ENCODE measurements at regions not wholly inside any gene's neighbourhood (a gene's known extent, or its start where the extent isn't known, plus 50 kb on each side); places are given as distances from the start of the nearest gene placed in this dataset.
A peak's percentile ranks its signal among the peaks of the same experiment; 100 is the strongest.

DNA sequence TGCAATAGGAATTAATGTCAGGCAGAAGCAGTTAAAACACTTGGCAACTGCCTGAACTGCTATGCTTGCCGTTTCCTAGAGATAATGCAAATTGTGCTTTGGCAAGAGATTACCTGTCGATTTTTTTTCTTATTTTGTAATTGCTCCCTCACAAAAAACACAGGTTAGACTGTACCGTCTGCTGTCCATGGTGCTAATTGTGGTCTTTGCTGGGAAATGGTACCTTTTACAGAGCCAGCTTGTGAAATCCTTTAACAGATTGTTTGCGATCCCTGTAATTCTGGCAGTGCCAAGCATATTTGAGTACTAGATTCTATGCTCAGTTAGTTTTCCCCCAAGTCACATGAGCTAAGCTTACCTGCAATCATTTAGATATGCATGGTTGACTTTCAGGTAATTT is 2125.8 kb upstream of the WWC1 start:
- ATAC-seq (ENCODE audit: low read depth): 0 out of 3 replicates have a peak, but pooled peaks have one; percentile 31
- TF ChIP-seq CTCF (IDR thresholded peaks at IDR 0.05; ENCODE audit: poor library complexity, severe bottlenecking): no peak

DNA sequence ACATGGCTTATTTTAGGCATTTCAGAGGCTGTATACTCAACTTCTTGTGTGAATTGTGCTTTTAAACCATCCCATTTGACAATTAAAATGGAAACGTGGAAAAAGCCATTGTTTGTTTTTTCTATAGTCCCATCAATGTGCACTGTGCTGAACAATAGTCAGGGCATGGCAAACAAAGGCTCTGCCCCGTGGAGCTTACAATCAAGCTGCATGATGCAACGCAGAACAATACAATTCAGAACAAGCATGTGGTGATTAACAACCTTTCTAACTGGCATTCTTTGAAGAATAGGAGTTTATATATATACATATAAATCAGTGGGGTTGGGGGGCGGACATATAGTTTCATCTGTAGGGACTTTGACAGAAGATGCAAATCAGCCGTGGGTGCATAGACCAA is 2125.4 kb upstream of the WWC1 start:
- H3K9me3 ChIP-seq (ENCODE audit: severe bottlenecking): no peaks in the 10 kb centered on the region
- H3K36me3 ChIP-seq (ENCODE audit: low read depth): no peaks in the 10 kb centered on the region
- ATAC-seq (ENCODE audit: low read depth) (no peak), DNase-seq (ENCODE audit: low spot score) (no peak)
- no peak overlapping the region for H3K27ac ChIP-seq (ENCODE audit: poor library complexity, severe bottlenecking)
- H3K4me1 ChIP-seq (ENCODE audit: insufficient read depth, poor library complexity, severe bottlenecking): no peaks in the 10 kb centered on the region
- no peak for TF ChIP-seq CTCF (IDR thresholded peaks at IDR 0.05; ENCODE audit: poor library complexity, severe bottlenecking)
- H3K27me3 ChIP-seq (ENCODE audit: insufficient read depth, poor library complexity, severe bottlenecking): no peaks in the 10 kb centered on the region
- no peak overlapping the region for H3K4me3 ChIP-seq (ENCODE audit: severe bottlenecking)

More for the DNA sequence above, 2125.8 kb upstream of the WWC1 start:
- no peaks in the 10 kb centered on the region for H3K27me3 ChIP-seq (ENCODE audit: insufficient read depth, poor library complexity, severe bottlenecking)
- H3K9me3 ChIP-seq (ENCODE audit: severe bottlenecking): no peaks in the 10 kb centered on the region
- no peaks in the 10 kb centered on the region for H3K4me1 ChIP-seq (ENCODE audit: insufficient read depth, poor library complexity, severe bottlenecking)
- no peak overlapping the region for H3K27ac ChIP-seq (ENCODE audit: poor library complexity, severe bottlenecking)
- H3K36me3 ChIP-seq (ENCODE audit: low read depth): no peaks in the 10 kb centered on the region
- no peak for DNase-seq (ENCODE audit: low spot score)
- H3K4me3 ChIP-seq (ENCODE audit: severe bottlenecking): no peak overlapping the region

DNA sequence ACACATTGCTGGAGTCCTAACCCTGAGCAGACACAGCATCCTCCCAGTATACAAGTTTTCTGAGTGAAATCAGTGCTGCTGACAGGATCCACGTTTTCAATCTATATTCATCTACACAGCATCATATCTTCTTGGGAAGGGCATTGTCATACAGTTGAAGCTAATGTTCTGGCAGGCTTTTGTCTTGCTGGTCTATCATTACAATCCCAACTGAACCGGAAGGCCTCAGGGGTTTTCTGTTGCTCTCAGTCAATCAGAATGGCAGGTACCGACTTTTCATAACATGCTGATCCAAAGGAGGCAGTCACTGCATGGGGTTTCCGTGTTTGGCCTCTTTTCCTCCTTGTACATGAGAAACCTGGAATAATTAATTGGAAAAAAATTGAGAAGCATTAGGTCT is 2118.8 kb upstream of the WWC1 start:
- Histone ChIP-seq H3K9me3 (ENCODE audit: severe bottlenecking) (no peaks in the 10 kb centered on the region), H3K4me3 (ENCODE audit: severe bottlenecking) (no peak overlapping the region), H3K27ac (ENCODE audit: poor library complexity, severe bottlenecking) (no peak overlapping the region), H3K4me1 (ENCODE audit: insufficient read depth, poor library complexity, severe bottlenecking) (no peaks in the 10 kb centered on the region), H3K27me3 (ENCODE audit: insufficient read depth, poor library complexity, severe bottlenecking) (no peaks in the 10 kb centered on the region), H3K36me3 (ENCODE audit: low read depth) (no peaks in the 10 kb centered on the region)
- no peak for TF ChIP-seq CTCF (IDR thresholded peaks at IDR 0.05; ENCODE audit: poor library complexity, severe bottlenecking)
- ATAC-seq (ENCODE audit: low read depth) (no peak), DNase-seq (ENCODE audit: low spot score) (no peak)

DNA sequence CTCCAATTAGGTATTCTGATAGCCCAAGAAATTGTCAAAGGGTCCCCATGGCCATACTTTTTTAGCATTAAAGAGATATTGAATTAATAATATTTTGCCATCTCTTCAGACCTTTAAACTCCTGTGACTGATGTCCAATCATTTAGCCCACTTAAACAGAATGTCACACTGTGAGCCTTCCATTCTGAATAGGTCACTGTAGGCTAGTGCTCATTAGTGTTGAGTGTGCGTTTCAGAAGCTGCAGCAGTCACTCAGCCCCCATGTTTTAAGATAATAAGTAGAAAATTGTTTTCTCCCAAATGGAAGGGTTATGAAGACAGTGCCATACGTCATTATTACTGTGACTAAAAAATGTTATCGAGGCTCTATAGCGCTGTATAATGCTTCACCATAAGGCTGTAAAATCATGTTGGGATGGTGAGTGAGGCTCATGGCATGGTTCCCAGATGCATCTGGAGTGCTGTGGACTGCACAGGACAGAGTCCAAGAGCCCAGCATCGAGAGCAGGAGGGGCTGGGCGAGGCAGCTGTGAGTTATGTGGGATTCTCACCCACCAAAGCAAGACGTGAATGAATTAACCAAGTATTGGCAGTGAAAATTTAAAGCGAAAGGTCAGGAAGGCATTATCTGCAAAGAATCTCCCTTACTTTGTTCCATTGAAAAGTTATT is 2112.9 kb upstream of the WWC1 start:
- H3K27me3 ChIP-seq (ENCODE audit: insufficient read depth, poor library complexity, severe bottlenecking): no peaks in the 10 kb centered on the region
- H3K36me3 ChIP-seq (ENCODE audit: low read depth): no peaks in the 10 kb centered on the region
- no peaks in the 10 kb centered on the region for H3K4me1 ChIP-seq (ENCODE audit: insufficient read depth, poor library complexity, severe bottlenecking)
- DNase-seq (ENCODE audit: low spot score) (no peak), ATAC-seq (ENCODE audit: low read depth) (no peak)
- no peaks in the 10 kb centered on the region for H3K9me3 ChIP-seq (ENCODE audit: severe bottlenecking)
- no peak overlapping the region for H3K4me3 ChIP-seq (ENCODE audit: severe bottlenecking)
- TF ChIP-seq CTCF (IDR thresholded peaks at IDR 0.05; ENCODE audit: poor library complexity, severe bottlenecking): no peak
- no peak overlapping the region for H3K27ac ChIP-seq (ENCODE audit: poor library complexity, severe bottlenecking)

DNA sequence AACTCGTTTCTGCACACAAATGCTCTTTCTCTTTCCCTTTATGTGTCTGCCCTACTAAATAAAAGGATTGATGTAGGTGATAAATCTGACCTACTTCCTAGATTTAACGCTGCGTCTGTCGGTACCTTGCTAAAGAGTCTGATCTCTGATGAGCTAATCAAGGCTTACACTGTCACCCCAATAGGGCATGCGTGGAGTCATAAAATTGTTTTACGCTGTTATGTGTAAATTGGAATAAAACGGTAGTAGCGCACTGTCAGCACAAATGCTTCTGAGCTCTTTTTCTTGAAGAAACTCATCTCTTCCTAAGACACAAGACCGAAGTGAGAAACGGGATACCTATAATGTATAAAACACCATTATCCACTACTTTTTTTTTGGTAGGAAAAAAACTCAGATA is 2106.3 kb upstream of the WWC1 start:
- ATAC-seq (ENCODE audit: low read depth) (no peak), DNase-seq (ENCODE audit: low spot score) (no peak)
- H3K27ac ChIP-seq (ENCODE audit: poor library complexity, severe bottlenecking): no peak overlapping the region
- no peaks in the 10 kb centered on the region for H3K27me3 ChIP-seq (ENCODE audit: insufficient read depth, poor library complexity, severe bottlenecking)
- H3K36me3 ChIP-seq (ENCODE audit: low read depth): no peaks in the 10 kb centered on the region
- H3K9me3 ChIP-seq (ENCODE audit: severe bottlenecking): peaks cover 2% of the 10 kb centered on the region
- H3K4me3 ChIP-seq (ENCODE audit: severe bottlenecking): no peak overlapping the region
- H3K4me1 ChIP-seq (ENCODE audit: insufficient read depth, poor library complexity, severe bottlenecking): no peaks in the 10 kb centered on the region
- TF ChIP-seq CTCF (IDR thresholded peaks at IDR 0.05; ENCODE audit: poor library complexity, severe bottlenecking): no peak
